Ishikawa (cell line): ENCODE measurements at regions not wholly inside any gene's neighbourhood (a gene's known extent, or its start where the extent isn't known, plus 50 kb on each side); places are given as distances from the start of the nearest gene placed in this dataset.

ENCODE experiments used
- CREB1 ChIP-seq: IDR thresholded peaks from 2 replicates; pipeline ENCODE4 v1.6.1; 2012; ENCODE audit warnings: low read depth
- EGR1 ChIP-seq: IDR thresholded peaks from 2 replicates; pipeline ENCODE4 v1.6.1; 2012
- EP300 ChIP-seq: IDR thresholded peaks from 2 replicates; pipeline ENCODE4 v1.6.1; 2012; ENCODE audit warnings: borderline replicate concordance
- FOXM1 ChIP-seq: IDR thresholded peaks from 2 replicates; pipeline ENCODE4 v1.6.1; 2012; ENCODE audit warnings: low read depth, borderline replicate concordance
- NFIC ChIP-seq: IDR thresholded peaks from 2 replicates; pipeline ENCODE4 v1.6.1; 2012
- TAF1 ChIP-seq: IDR thresholded peaks from 2 replicates; pipeline ENCODE4 v1.6.1; 2012; ENCODE audit warnings: low read depth, mild to moderate bottlenecking
- TCF12 ChIP-seq: IDR thresholded peaks from 2 replicates; pipeline ENCODE4 v1.6.1; 2012; ENCODE audit warnings: low read depth
- YY1 ChIP-seq: IDR thresholded peaks from 2 replicates; pipeline ENCODE4 v1.6.1; 2012; ENCODE audit warnings: low read depth
- TF ChIP-seq, protein P1 (sequence below): IDR thresholded peaks from 2 replicates; pipeline ENCODE4 v1.6.1; 2012; ENCODE audit warnings: low read depth, mild to moderate bottlenecking
- TF ChIP-seq, protein P2 (sequence below): IDR thresholded peaks from 2 replicates; pipeline ENCODE4 v1.6.1; 2012

DNA sequence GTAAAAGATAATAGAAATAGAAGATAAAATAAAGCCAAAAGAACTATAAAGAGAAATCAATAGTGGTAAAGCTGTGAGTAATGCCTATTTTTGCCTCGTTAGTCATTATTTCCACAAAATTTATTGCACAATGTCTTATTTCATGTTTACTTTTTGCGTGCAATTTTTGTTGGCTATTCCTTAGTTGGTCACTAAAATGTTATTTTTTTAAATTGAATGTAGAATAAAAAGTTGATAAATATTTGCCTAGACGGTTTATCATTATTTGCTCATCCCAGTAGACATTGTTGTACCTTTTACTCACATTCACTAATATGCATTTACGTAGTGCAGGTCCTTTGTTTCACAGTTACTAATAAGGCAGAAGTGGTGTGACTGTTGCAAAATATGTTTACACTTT is 227.8 kb upstream of the BMPER start:
- TF ChIP-seq NFIC (no peak), TAF1 (no peak), EP300 (no peak), TCF12 (no peak), CREB1 (no peak), YY1 (no peak), FOXM1 (no peak), EGR1 (no peak)
- TF ChIP-seq, protein P1, sequence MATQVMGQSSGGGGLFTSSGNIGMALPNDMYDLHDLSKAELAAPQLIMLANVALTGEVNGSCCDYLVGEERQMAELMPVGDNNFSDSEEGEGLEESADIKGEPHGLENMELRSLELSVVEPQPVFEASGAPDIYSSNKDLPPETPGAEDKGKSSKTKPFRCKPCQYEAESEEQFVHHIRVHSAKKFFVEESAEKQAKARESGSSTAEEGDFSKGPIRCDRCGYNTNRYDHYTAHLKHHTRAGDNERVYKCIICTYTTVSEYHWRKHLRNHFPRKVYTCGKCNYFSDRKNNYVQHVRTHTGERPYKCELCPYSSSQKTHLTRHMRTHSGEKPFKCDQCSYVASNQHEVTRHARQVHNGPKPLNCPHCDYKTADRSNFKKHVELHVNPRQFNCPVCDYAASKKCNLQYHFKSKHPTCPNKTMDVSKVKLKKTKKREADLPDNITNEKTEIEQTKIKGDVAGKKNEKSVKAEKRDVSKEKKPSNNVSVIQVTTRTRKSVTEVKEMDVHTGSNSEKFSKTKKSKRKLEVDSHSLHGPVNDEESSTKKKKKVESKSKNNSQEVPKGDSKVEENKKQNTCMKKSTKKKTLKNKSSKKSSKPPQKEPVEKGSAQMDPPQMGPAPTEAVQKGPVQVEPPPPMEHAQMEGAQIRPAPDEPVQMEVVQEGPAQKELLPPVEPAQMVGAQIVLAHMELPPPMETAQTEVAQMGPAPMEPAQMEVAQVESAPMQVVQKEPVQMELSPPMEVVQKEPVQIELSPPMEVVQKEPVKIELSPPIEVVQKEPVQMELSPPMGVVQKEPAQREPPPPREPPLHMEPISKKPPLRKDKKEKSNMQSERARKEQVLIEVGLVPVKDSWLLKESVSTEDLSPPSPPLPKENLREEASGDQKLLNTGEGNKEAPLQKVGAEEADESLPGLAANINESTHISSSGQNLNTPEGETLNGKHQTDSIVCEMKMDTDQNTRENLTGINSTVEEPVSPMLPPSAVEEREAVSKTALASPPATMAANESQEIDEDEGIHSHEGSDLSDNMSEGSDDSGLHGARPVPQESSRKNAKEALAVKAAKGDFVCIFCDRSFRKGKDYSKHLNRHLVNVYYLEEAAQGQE = no peak
- TF ChIP-seq, protein P2, sequence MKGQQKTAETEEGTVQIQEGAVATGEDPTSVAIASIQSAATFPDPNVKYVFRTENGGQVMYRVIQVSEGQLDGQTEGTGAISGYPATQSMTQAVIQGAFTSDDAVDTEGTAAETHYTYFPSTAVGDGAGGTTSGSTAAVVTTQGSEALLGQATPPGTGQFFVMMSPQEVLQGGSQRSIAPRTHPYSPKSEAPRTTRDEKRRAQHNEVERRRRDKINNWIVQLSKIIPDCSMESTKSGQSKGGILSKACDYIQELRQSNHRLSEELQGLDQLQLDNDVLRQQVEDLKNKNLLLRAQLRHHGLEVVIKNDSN = no peak
